Caco-2 (cell line): ENCODE measurements at regions not wholly inside any gene's neighbourhood (a gene's known extent, or its start where the extent isn't known, plus 50 kb on each side); places are given as distances from the start of the nearest gene placed in this dataset.

Source experiments
- BruUV-seq: library from RNA; stranded (reverse); fragments of 400-500 nt; replicated peaks from 2 replicates; lab custom pipeline; 2021; lab: Mats Ljungman, UMichigan
- CTCF ChIA-PET: fragments of 300-600 bp; sonication (Branson Sonifier 250); formaldehyde crosslinking; loops from one replicate; lab custom pipeline; 2022; ENCODE audit warnings: antibody characterized with exemption; lab: Charles Lee
- POLR2A ChIA-PET: fragments of 300-600 bp; sonication (Branson Sonifier 250); formaldehyde crosslinking; loops from one replicate; lab custom pipeline; 2022; ENCODE audit warnings: antibody characterized with exemption; lab: Charles Lee
- DNase-seq, 2 experiments: peaks; one replicate each; pipeline versions ENCODE4 v3.0.0 to v3.0.0-alpha.2; 2020 to 2022
- H3K27me3 ChIP-seq: replicated peaks from 2 replicates; pipeline ENCODE4 v1.6.0; 2011; ENCODE audit warnings: low read length; ENCODE audit not compliant: control insufficient read depth, insufficient read depth
- H3K36me3 ChIP-seq: 2 replicates; pipeline ENCODE4 v1.5.1; 2011; ENCODE audit warnings: low read length; ENCODE audit not compliant: control insufficient read depth, insufficient read depth
- H3K4me1 ChIP-seq: fragments of 250-450 bp; sonication (Bioruptor Pico); 2 replicates; pipeline ENCODE4 v1.5.1; 2020; ENCODE audit warnings: mild to moderate bottlenecking
- H3K4me3 ChIP-seq: 2 replicates; pipeline ENCODE4 v1.5.1; 2011; ENCODE audit warnings: low read depth, mild to moderate bottlenecking, control low read depth, low read length
- H3K9me3 ChIP-seq: fragments of 250-450 bp; sonication (Bioruptor Pico); 2 replicates; pipeline ENCODE4 v1.5.1; 2020; ENCODE audit warnings: mild to moderate bottlenecking, moderate library complexity
- H3K27ac Mint-ChIP-seq: one replicate; pipeline ENCODE4 v1.8.0; 2022; ENCODE audit warnings: mixed read lengths; ENCODE audit not compliant: unreplicated experiment
- H3K27me3 Mint-ChIP-seq: one replicate; pipeline ENCODE4 v1.8.0; 2022; ENCODE audit warnings: mixed read lengths; ENCODE audit not compliant: insufficient read depth, unreplicated experiment
- H3K36me3 Mint-ChIP-seq: one replicate; pipeline ENCODE4 v1.8.0; 2022; ENCODE audit warnings: mild to moderate bottlenecking, mixed read lengths; ENCODE audit not compliant: insufficient read depth, unreplicated experiment
- H3K4me1 Mint-ChIP-seq: one replicate; pipeline ENCODE4 v1.8.0; 2022; ENCODE audit warnings: low read depth, mixed read lengths; ENCODE audit not compliant: unreplicated experiment
- H3K4me3 Mint-ChIP-seq: one replicate; pipeline ENCODE4 v1.8.0; 2022; ENCODE audit warnings: mild to moderate bottlenecking, moderate library complexity, mixed read lengths; ENCODE audit not compliant: unreplicated experiment
- H3K9me3 Mint-ChIP-seq: one replicate; pipeline ENCODE4 v1.8.0; 2022; ENCODE audit warnings: mixed read lengths; ENCODE audit not compliant: unreplicated experiment
- intact Hi-C: fragments of 100-400 bp; cut with micrococcal nuclease; formaldehyde crosslinking; loops from one replicate; pipeline ENCODE4 v1.10.0; 2022; ENCODE audit not compliant: unreplicated experiment
- TF ChIP-seq, protein P1 (sequence below), 2 experiments: fragments of 200-600 bp in 1 of 2; IDR thresholded peaks; 1 replicate in 1 of 2; 2 replicates in 1 of 2; pipeline versions ENCODE4 v1.5.1 to v1.8.0; 2011 to 2022; ENCODE audit warnings: antibody characterized with exemption in 1 of 2, control low read depth in 1 of 2, inconsistent platforms in 1 of 2, low read depth in 1 of 2, low read length in 1 of 2, mild to moderate bottlenecking in 1 of 2, moderate library complexity in 1 of 2; ENCODE audit not compliant: insufficient read depth in 1 of 2, severe bottlenecking in 1 of 2, unreplicated experiment in 1 of 2

DNA sequence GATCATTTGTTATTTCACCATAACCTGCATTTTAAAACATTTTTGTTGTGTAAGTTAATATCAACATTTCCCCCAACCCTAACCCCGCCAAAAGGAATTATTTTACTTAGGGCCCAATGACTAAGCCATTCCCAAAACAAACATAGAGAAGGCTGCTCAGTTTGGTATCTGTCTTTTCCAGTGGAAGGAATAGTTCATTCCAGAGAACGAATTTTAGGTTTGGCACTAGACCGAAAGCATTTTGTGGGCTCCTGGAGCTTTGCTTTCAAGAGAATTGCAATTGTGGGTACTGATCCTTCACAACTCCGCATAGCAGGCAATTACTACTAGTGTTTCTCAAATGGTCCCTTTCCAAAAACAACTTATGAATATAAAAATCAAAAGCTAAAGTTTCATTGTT is 226.7 kb upstream of the MAD2L1 start:
- no TSS peak for BruUV-seq
- no peaks in the 10 kb centered on the region for H3K4me1 Mint-ChIP-seq
- H3K4me3 ChIP-seq = no peak overlapping the region
- ChIA-PET CTCF (no interaction called here), POLR2A (no interaction called here)
- no peak for DNase-seq
- no peaks in the 10 kb centered on the region for H3K9me3 Mint-ChIP-seq
- no peaks in the 10 kb centered on the region for H3K9me3 ChIP-seq
- H3K4me3 Mint-ChIP-seq = no peak overlapping the region
- H3K27me3 Mint-ChIP-seq = no peaks in the 10 kb centered on the region
- intact Hi-C loops = no loop called here
- no peak overlapping the region for H3K27ac Mint-ChIP-seq
- no peaks in the 10 kb centered on the region for H3K4me1 ChIP-seq
- no peaks in the 10 kb centered on the region for H3K27me3 ChIP-seq
- TF ChIP-seq, protein P1, sequence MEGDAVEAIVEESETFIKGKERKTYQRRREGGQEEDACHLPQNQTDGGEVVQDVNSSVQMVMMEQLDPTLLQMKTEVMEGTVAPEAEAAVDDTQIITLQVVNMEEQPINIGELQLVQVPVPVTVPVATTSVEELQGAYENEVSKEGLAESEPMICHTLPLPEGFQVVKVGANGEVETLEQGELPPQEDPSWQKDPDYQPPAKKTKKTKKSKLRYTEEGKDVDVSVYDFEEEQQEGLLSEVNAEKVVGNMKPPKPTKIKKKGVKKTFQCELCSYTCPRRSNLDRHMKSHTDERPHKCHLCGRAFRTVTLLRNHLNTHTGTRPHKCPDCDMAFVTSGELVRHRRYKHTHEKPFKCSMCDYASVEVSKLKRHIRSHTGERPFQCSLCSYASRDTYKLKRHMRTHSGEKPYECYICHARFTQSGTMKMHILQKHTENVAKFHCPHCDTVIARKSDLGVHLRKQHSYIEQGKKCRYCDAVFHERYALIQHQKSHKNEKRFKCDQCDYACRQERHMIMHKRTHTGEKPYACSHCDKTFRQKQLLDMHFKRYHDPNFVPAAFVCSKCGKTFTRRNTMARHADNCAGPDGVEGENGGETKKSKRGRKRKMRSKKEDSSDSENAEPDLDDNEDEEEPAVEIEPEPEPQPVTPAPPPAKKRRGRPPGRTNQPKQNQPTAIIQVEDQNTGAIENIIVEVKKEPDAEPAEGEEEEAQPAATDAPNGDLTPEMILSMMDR (IDR thresholded peaks at IDR 0.05; ENCODE audit: insufficient read depth in 1 of 2, low read depth in 1 of 2, low read length in 1 of 2, severe bottlenecking in 1 of 2, unreplicated experiment in 1 of 2) = no peak
- H3K36me3 Mint-ChIP-seq = no peaks in the 10 kb centered on the region
- H3K36me3 ChIP-seq = no peaks in the 10 kb centered on the region

DNA sequence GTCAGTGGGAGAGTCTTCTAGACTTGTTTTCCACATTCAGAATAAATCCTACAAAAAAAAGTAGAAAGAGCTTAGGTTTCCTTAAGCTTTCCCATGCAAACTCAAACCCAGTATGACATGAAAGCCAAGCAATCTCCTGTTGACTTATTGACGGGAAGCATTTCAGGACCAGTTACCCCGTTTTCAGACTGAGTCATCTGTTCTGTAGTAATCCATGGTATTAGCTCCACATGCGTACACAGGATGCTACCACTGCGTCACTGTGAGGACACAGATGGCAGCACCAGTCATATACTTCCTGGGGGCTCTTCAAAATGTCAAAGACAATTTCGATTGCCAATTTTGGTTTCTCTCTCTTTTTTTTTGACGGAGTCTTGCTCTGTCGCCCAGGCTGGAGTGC is 224.9 kb upstream of the MAD2L1 start:
- H3K27me3 ChIP-seq = no peaks in the 10 kb centered on the region
- H3K4me3 ChIP-seq = no peak overlapping the region
- POLR2A ChIA-PET = no interaction called here
- no peaks in the 10 kb centered on the region for H3K36me3 Mint-ChIP-seq
- no peak for DNase-seq
- CTCF ChIA-PET = no interaction called here
- intact Hi-C loops = no loop called here
- H3K9me3 ChIP-seq = no peaks in the 10 kb centered on the region
- H3K4me1 ChIP-seq = no peaks in the 10 kb centered on the region
- no peaks in the 10 kb centered on the region for H3K36me3 ChIP-seq
- H3K9me3 Mint-ChIP-seq = no peaks in the 10 kb centered on the region
- BruUV-seq = no TSS peak
- TF ChIP-seq, protein P1 (IDR thresholded peaks at IDR 0.05; ENCODE audit: insufficient read depth in 1 of 2, low read depth in 1 of 2, low read length in 1 of 2, severe bottlenecking in 1 of 2, unreplicated experiment in 1 of 2) = no peak
- no peak overlapping the region for H3K27ac Mint-ChIP-seq
- H3K4me1 Mint-ChIP-seq = no peaks in the 10 kb centered on the region
- H3K4me3 Mint-ChIP-seq = no peak overlapping the region
- no peaks in the 10 kb centered on the region for H3K27me3 Mint-ChIP-seq

DNA sequence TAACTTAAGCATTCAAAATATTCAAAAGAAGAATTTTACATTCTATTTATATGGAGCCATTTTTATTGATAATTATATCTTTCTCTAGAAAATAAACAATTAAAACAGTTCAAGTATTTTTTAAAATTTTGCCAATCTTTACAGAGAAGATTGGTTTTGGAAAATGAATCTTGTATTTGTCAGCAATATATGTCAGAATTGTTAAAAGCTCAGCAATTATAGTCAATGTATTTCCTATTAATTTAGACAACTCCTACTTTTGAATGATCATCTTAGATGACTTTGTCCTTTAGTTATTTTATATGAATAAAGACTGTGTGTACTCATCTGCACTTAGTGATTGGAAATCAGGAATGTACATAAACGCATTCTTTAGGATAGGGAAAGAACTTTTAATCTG is 223.9 kb upstream of the MAD2L1 start:
- Mint-ChIP-seq H3K9me3 (no peaks in the 10 kb centered on the region), H3K36me3 (no peaks in the 10 kb centered on the region), H3K4me1 (no peaks in the 10 kb centered on the region), H3K4me3 (no peak overlapping the region), H3K27ac (no peak overlapping the region), H3K27me3 (no peaks in the 10 kb centered on the region)
- H3K27me3 ChIP-seq = no peaks in the 10 kb centered on the region
- H3K9me3 ChIP-seq = no peaks in the 10 kb centered on the region
- H3K4me1 ChIP-seq = no peaks in the 10 kb centered on the region
- ChIA-PET CTCF (no interaction called here), POLR2A (no interaction called here)
- no peaks in the 10 kb centered on the region for H3K36me3 ChIP-seq
- no peak overlapping the region for H3K4me3 ChIP-seq
- no TSS peak for BruUV-seq
- intact Hi-C loops = no loop called here
- no peak for DNase-seq
- TF ChIP-seq, protein P1 (IDR thresholded peaks at IDR 0.05; ENCODE audit: insufficient read depth in 1 of 2, low read depth in 1 of 2, low read length in 1 of 2, severe bottlenecking in 1 of 2, unreplicated experiment in 1 of 2) = no peak
